Chondrocyte (in vitro differentiated cells): ENCODE measurements at regions not wholly inside any gene's neighbourhood (a gene's known extent, or its start where the extent isn't known, plus 50 kb on each side); places are given as distances from the start of the nearest gene placed in this dataset.
A peak's percentile ranks its signal among the peaks of the same experiment; 100 is the strongest.
"Not testable (repeated sequence)": the region's sequence is repeated elsewhere in the genome, so short reads cannot be mapped to it uniquely, and the experiment has no call there.

ENCODE experiments used
- DNase-seq: peaks from one replicate; pipeline ENCODE4 v3.0.0; 2021; ENCODE audit warnings: mixed read lengths, low spot score
- H3K27ac Mint-ChIP-seq: one replicate; pipeline ENCODE4 v1.8.0; 2021; ENCODE audit warnings: mild to moderate bottlenecking, moderate library complexity, mixed read lengths; ENCODE audit not compliant: unreplicated experiment
- H3K27me3 Mint-ChIP-seq: 2 replicates; pipeline ENCODE4 v1.8.0; 2021; ENCODE audit warnings: low read depth, mixed read lengths
- H3K36me3 Mint-ChIP-seq: 2 replicates; pipeline ENCODE4 v1.8.0; 2021; ENCODE audit warnings: low read depth, mixed read lengths
- H3K4me1 Mint-ChIP-seq: 2 replicates; pipeline ENCODE4 v1.8.0; 2021; ENCODE audit warnings: low read depth, mild to moderate bottlenecking, mixed read lengths
- H3K4me3 Mint-ChIP-seq: one replicate; pipeline ENCODE4 v1.8.0; 2021; ENCODE audit warnings: mild to moderate bottlenecking, moderate library complexity, mixed read lengths; ENCODE audit not compliant: unreplicated experiment
- H3K9me3 Mint-ChIP-seq: 2 replicates; pipeline ENCODE4 v1.8.0; 2021; ENCODE audit warnings: low read depth, mixed read lengths
- CTCF ChIP-seq: fragments of 200-600 bp; sonication (generic); IDR thresholded peaks from 2 replicates; pipeline ENCODE4 v1.5.0; 2021; ENCODE audit warnings: antibody characterized with exemption, mild to moderate bottlenecking, moderate library complexity

- Mint-ChIP-seq H3K27me3 (peaks cover 39% of the 10 kb centered on the region), H3K27ac (no peak overlapping the region), H3K4me3 (no peak overlapping the region), H3K36me3 (peaks cover 16% of the 10 kb centered on the region), H3K9me3 (peaks cover 24% of the 10 kb centered on the region), H3K4me1 (peaks cover 5% of the 10 kb centered on the region)
- no peak for TF ChIP-seq CTCF
- DNase-seq: no peak
These were observed 82.8 kb upstream of the HES1 start for GRCh38 chr3:194053136-194053535.

GRCh38 chr3:194054016-194054415 is 81.9 kb upstream of the HES1 start:
- Mint-ChIP-seq H3K4me3 (no peak overlapping the region), H3K27me3 (peaks cover 31% of the 10 kb centered on the region), H3K36me3 (peaks cover 16% of the 10 kb centered on the region), H3K4me1 (peaks cover 7% of the 10 kb centered on the region), H3K27ac (no peak overlapping the region), H3K9me3 (peaks cover 24% of the 10 kb centered on the region)
- TF ChIP-seq CTCF: no peak
- DNase-seq: no peak

GRCh38 chr3:194054540-194054939 is 81.4 kb upstream of the HES1 start:
- DNase-seq: no peak
- peaks cover 15% of the 10 kb centered on the region for H3K36me3 Mint-ChIP-seq
- peaks cover 27% of the 10 kb centered on the region for H3K27me3 Mint-ChIP-seq
- peaks cover 21% of the 10 kb centered on the region for H3K9me3 Mint-ChIP-seq
- H3K27ac Mint-ChIP-seq: no peak overlapping the region
- H3K4me1 Mint-ChIP-seq: peaks cover 7% of the 10 kb centered on the region
- no peak overlapping the region for H3K4me3 Mint-ChIP-seq
- TF ChIP-seq CTCF: no peak

GRCh38 chr3:194054961-194055360 is 81.0 kb upstream of the HES1 start:
- DNase-seq: no peak
- Mint-ChIP-seq H3K27me3 (peaks cover 27% of the 10 kb centered on the region), H3K27ac (no peak overlapping the region), H3K36me3 (peaks cover 15% of the 10 kb centered on the region), H3K4me1 (peaks cover 7% of the 10 kb centered on the region), H3K4me3 (no peak overlapping the region), H3K9me3 (peaks cover 21% of the 10 kb centered on the region)
- TF ChIP-seq CTCF: no peak

GRCh38 chr3:194056323-194056722 is 79.6 kb upstream of the HES1 start:
- H3K4me3 Mint-ChIP-seq, H3K36me3 Mint-ChIP-seq, H3K4me1 Mint-ChIP-seq, DNase-seq, H3K9me3 Mint-ChIP-seq: not testable (repeated sequence)
- H3K27me3 Mint-ChIP-seq: peaks cover 26% of the 10 kb centered on the region
- H3K27ac Mint-ChIP-seq: peak overlapping the region; percentile 2

GRCh38 chr3:194056731-194057415 is 79.1 kb upstream of the HES1 start:
- no peak for DNase-seq
- H3K4me3 Mint-ChIP-seq: no peak overlapping the region
- no peak for TF ChIP-seq CTCF
- H3K4me1 Mint-ChIP-seq: peaks cover 7% of the 10 kb centered on the region
- H3K27me3 Mint-ChIP-seq: peaks cover 27% of the 10 kb centered on the region
- H3K9me3 Mint-ChIP-seq: peaks cover 4% of the 10 kb centered on the region
- H3K36me3 Mint-ChIP-seq: peaks cover 3% of the 10 kb centered on the region
- no peak overlapping the region for H3K27ac Mint-ChIP-seq
